ENCODE measurements at regions not wholly inside any gene's neighbourhood (a gene's known extent, or its start where the extent isn't known, plus 50 kb on each side); places are given as distances from the start of the nearest gene placed in this dataset.

DNA sequence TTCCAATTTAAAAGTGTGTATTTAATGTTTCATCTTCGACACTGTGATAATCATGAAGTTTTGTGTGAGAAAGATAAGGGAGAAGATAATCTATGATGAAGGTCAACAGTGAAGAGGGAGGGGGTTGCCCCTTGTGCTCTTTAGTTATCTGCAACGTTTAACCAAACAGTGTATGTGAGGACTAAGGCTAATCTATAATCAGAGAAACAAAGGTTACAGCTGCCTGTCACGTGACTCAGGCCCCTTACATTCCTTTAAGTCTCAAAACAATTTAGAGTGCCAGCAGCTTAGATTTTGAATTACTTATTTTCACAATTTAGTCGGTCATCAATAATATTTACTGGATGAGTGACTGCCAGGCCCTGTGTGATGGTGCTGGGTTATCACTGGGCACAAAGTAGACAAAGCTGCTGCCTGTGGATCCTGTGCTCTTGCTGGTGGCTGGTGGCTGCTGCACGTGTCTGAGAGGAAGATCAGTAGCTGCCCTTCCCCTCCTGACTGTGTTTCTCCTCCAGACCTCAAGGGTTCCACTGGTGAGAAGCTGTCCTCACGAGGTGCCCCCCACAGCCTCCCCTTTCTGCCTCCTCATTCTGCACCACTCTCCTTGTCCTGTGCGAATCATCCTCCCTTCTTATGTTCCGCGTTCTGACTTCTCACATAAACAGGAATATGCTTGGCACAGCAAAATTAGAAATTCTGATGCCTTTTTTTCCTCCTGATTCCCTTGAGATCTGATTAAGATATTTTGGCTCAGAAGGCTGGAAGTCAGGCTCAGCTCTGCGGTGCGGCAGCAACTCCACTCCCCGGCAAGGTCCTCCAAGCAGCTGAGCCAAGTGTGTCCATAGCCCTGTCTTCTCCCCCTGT, 331.1 kb upstream of the B3GAT1 start:
- peaks cover 24% of the 10 kb centered on the region for H3K27me3 ChIP-seq (ENCODE audit: low read depth)
- H3K27ac ChIP-seq (replicated peaks), result no peak overlapping the region
- H3K4me3 ChIP-seq, result no peak overlapping the region
- TF ChIP-seq, protein P1, sequence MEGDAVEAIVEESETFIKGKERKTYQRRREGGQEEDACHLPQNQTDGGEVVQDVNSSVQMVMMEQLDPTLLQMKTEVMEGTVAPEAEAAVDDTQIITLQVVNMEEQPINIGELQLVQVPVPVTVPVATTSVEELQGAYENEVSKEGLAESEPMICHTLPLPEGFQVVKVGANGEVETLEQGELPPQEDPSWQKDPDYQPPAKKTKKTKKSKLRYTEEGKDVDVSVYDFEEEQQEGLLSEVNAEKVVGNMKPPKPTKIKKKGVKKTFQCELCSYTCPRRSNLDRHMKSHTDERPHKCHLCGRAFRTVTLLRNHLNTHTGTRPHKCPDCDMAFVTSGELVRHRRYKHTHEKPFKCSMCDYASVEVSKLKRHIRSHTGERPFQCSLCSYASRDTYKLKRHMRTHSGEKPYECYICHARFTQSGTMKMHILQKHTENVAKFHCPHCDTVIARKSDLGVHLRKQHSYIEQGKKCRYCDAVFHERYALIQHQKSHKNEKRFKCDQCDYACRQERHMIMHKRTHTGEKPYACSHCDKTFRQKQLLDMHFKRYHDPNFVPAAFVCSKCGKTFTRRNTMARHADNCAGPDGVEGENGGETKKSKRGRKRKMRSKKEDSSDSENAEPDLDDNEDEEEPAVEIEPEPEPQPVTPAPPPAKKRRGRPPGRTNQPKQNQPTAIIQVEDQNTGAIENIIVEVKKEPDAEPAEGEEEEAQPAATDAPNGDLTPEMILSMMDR (IDR thresholded peaks at IDR 0.05; ENCODE audit: borderline replicate concordance), result no peak
- no peaks in the 10 kb centered on the region for H3K36me3 ChIP-seq
- H3K9me3 ChIP-seq (replicated peaks), result peaks cover 26% of the 10 kb centered on the region
- intact Hi-C loops (cut with micrococcal nuclease), result no loop called here
- DNase-seq, result no peak
- H3K4me1 ChIP-seq, result peaks cover 15% of the 10 kb centered on the region

GRCh38 chr11:134742224-134742612, 330.2 kb upstream of the B3GAT1 start:
- no peaks in the 10 kb centered on the region for H3K36me3 ChIP-seq
- DNase-seq, result no peak
- TF ChIP-seq, protein P1 (IDR thresholded peaks at IDR 0.05; ENCODE audit: borderline replicate concordance), result no peak
- no peak overlapping the region for H3K4me3 ChIP-seq
- H3K27me3 ChIP-seq (ENCODE audit: low read depth), result peaks cover 27% of the 10 kb centered on the region
- no peak overlapping the region for H3K27ac ChIP-seq (replicated peaks)
- peaks cover 15% of the 10 kb centered on the region for H3K4me1 ChIP-seq
- H3K9me3 ChIP-seq (replicated peaks), result peaks cover 16% of the 10 kb centered on the region
- intact Hi-C loops (cut with micrococcal nuclease), result no loop called here

GRCh38 chr11:134741453-134742223, 329.6 kb upstream of the B3GAT1 start:
- no peak for DNase-seq
- Histone ChIP-seq H3K36me3 (no peaks in the 10 kb centered on the region), H3K27ac (replicated peaks) (no peak overlapping the region), H3K4me1 (peaks cover 15% of the 10 kb centered on the region), H3K4me3 (no peak overlapping the region), H3K9me3 (replicated peaks) (peaks cover 11% of the 10 kb centered on the region), H3K27me3 (ENCODE audit: low read depth) (peaks cover 30% of the 10 kb centered on the region)
- TF ChIP-seq, protein P1 (IDR thresholded peaks at IDR 0.05; ENCODE audit: borderline replicate concordance), result no peak
- intact Hi-C loops (cut with micrococcal nuclease), result no loop called here

DNA sequence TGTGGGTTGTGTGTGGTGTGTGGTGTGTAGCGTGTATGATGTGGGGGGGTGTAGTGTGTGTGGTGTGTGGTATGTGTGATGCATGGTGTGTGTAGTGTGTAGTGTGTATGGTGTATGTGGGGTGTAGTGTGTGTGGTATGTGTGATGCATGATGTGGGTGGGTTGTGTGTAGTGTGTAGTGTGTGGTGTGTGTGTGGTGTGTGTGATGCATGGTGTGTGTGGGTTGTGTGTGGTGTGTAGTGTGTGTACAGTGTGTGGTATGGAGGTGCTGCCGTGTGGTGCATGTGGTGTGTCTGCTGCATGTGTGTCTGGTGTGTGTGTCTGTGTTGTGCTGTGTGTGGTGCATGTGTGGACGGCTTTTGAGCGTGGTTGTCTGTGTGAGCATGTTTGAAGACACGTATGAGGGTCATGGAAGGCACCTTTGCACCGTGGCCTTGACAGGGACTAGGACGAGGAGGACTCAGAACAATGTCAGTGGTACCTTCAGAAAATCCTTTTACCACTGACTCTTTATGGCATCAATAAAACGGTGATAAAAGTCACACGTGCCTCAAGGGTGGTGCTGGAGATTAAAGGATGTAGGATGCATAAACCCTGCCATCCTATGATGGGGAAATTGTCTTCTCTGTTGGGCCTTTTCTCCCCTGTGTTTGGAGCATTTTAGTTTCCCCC, 328.7 kb upstream of the B3GAT1 start:
- no peak overlapping the region for H3K4me3 ChIP-seq
- DNase-seq, result no peak
- H3K27ac ChIP-seq (replicated peaks), result no peak overlapping the region
- peaks cover 2% of the 10 kb centered on the region for H3K9me3 ChIP-seq (replicated peaks)
- H3K27me3 ChIP-seq (ENCODE audit: low read depth), result peaks cover 39% of the 10 kb centered on the region
- H3K4me1 ChIP-seq, result peaks cover 15% of the 10 kb centered on the region
- intact Hi-C loops (cut with micrococcal nuclease), result no loop called here
- TF ChIP-seq, protein P1 (IDR thresholded peaks at IDR 0.05; ENCODE audit: borderline replicate concordance), result no peak
- no peaks in the 10 kb centered on the region for H3K36me3 ChIP-seq

- DNase-seq, result no peak
- H3K27me3 ChIP-seq (ENCODE audit: low read depth), result peaks cover 44% of the 10 kb centered on the region
- H3K4me3 ChIP-seq, result no peak overlapping the region
- TF ChIP-seq, protein P1 (IDR thresholded peaks at IDR 0.05; ENCODE audit: borderline replicate concordance), result no peak
- intact Hi-C loops (cut with micrococcal nuclease), result no loop called here
- no peak overlapping the region for H3K27ac ChIP-seq (replicated peaks)
- H3K9me3 ChIP-seq (replicated peaks), result no peaks in the 10 kb centered on the region
- H3K4me1 ChIP-seq, result peaks cover 21% of the 10 kb centered on the region
- no peaks in the 10 kb centered on the region for H3K36me3 ChIP-seq
Measured at GRCh38 chr11:134739136-134739535, 327.1 kb upstream of the B3GAT1 start.

All from left ventricle myocardium inferior (tissue), 1 donor.